ENCODE measurements at regions not wholly inside any gene's neighbourhood (a gene's known extent, or its start where the extent isn't known, plus 50 kb on each side); places are given as distances from the start of the nearest gene placed in this dataset.

DNA sequence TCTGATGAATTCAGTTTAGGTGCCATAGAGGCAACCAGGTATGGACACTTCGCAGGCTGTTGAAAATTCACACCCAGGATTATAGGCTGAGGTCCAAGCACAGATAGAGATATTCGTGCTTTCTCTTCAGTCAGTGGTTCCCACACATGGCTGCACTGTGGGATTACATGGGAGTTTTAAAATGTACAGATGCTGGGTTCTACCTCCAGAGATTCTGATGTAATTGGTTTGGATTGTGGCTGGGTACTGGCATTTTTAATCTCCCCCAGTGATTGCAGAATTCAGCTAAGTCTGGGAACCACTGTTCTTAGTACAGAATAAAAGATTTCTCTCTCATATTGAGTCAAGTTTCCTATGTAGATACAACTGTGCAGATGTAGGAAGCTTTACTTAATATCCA, 91.6 kb downstream of the FOXB1 start:
- no peak for DNase-seq (ENCODE audit: low spot score)

DNA sequence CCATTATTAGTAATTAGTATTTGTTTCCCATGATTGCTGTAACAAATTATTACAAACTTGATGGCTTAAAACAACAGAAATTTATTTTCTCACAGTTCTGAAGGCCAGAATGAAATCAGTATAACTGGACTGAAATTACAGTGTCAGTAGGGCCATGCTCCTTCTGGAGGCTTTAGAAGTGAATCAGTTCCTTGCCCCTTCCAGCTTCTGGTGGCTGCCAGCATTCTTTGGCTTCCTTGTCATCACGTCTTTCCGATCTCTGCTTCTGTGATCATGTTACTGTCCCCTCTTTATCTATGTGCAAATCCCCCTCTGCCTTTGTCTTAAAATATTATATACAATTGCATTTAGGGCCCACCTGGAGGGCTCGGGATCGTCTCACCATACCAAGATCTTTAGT, 92.0 kb downstream of the FOXB1 start:
- DNase-seq (ENCODE audit: low spot score): no peak

DNA sequence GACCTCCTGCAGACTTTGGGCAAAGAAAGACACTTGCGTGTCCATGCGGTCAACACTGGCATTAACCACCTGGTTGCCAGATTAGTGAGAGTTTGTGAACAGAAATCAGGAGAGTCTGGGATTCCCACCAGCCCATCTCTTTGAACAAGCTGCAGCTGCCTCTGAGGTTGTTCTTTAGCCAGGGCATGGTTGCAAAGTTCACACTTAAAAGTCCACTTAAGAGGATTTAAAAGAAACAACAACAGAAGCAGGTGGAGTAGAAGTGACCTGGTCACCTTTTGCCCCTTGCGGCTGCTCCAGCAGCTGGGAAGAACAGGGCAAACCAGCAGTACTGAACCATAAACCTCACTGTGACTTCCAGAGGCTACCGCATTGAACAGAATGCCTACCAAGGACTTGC, 97.3 kb downstream of the FOXB1 start:
- no peak for DNase-seq (ENCODE audit: low spot score)

DNA sequence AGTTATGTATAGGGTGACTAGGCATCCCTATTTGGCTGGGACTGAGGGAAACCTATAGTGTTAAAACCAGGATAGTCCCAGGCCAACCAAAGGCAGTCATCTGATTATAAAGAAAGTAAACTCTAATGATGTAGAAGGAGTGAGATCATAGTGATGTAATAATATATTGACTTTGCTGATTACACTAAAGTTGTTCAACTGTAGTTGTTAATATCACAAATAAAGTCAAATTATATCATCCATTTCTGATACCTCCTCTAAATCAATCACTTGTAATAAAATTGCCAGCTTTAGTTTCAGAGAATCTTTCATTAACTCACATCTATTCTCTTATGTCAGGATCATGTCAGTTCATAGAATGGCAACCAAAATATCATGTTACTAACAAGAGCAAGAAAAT, 98.6 kb downstream of the FOXB1 start:
- DNase-seq (ENCODE audit: low spot score): no peak

DNA sequence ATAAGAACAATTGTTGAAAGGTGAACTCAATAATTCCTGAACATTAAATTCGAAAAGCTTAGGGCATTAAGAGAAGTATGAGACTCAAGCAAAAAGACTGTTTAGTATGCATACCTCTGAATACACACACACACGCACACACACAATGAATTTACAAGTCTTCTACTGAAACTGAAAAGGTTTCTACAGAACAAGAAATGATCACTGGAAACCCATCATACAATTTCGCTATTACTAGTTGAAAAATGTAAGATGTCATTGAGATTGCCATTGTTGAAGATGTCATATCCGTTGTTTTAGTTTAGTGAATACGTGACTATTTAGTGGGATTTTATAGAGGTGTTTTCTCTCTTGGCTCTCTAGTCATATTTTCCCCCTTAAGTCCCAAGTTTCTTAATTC, 106.8 kb downstream of the FOXB1 start:
- DNase-seq (ENCODE audit: low spot score): no peak

DNA sequence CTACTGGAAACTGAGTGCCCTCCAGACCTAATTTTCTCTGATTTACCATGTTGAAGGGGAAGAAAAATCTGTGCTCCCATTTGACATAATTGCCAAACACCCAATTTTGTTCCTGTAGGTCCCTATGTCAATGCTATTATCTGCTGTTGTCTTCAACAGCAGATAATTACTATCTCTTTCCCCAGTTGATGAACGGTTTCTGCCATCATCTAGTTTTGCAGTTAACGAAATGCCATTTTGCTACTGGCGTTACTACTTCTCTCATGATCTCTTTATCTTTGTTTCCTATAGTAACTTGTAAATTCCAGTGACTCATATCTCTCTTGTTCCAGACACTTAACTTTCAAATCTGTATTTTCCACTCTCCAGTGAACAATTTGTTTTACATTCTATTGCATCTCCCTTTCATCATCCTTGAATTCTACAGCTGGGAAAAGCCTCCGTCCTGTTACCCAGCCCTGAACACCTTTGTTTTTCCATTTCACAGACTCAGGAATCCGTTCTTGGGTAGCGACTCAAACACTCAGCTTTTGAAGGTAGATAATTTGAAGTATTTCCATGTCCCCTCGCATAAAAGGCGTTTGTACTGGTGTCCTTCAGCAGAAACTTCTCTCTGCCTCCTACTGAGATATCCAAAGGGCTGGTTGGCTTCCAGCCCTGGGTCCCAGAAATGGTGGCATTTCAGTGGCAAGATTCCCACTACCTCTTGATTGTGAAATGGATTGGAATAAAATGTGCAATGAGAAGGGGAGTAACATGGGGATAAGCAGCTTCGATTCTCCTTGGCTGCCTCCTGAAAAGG, 111.7 kb downstream of the FOXB1 start:
- DNase-seq (ENCODE audit: low spot score): no peak

DNA sequence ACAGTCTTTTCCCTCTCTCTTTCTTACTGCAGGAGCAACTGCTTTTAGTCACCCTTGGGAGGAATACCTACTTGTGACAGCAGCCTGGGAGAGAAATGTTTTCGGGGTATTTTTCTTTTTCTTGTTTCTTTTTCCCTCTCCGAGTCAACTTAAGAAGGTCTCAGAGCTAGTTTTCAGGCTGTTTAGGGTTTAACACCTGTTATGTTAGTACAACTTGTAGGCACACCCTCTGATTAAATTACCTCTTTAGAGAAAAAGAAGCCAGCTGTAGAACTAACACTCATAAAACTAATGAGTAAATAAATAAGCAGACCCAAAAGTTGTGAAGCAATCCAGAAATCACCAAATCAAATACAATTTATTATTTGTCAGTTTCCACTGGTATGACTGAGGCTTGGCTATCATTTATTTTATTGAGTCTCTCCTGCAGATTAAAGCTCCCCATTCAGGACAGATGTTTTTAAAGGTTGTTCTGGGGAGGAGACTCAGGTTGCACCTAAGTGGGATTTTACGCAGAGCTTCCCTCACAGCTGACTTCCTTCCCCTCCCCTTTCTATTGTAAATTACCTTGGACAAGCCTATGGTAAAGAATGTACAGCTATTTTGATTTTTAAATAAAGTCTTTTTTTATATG, 112.5 kb downstream of the FOXB1 start:
- no peak for DNase-seq (ENCODE audit: low spot score)

DNA sequence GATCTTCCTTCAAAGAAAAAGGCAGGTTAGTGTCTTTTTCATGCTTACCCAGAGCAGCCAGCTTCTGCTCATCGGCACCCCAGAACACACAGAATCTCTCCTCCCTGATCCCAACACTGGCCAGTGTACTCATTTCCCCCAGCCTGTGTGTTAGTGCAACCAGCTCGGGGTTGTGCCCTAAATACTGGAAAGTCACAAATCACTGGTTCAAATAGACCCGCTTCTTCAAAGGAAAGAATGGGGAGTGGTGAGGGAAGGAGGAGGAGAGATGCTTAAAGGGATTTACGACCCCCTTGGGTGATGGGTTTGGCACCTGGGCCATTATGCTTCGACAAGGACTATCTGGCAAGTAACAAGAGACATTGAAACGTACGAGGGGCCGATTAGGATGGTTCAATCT, 114.0 kb downstream of the FOXB1 start:
- DNase-seq (ENCODE audit: low spot score): peak; percentile 16

DNA sequence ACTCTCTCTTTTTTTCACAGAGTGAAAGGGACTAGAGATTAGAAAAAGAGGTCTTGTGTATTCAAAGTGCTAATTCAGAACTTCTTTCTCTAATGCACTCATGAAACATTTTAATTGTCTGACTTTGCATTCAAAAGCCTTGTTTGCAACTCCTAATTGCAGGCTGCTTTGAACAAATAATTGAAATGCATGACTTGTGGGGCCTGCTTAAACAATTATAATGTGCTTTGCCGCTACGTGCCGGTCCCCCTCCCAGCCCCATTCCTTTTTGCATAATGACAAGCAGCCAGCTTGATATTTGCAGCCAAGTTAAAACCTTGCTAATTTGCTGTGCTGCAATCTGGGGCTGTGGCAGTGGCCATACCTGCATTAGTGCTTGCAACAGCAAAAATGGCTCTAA, 114.5 kb downstream of the FOXB1 start:
- no peak for DNase-seq (ENCODE audit: low spot score)

DNA sequence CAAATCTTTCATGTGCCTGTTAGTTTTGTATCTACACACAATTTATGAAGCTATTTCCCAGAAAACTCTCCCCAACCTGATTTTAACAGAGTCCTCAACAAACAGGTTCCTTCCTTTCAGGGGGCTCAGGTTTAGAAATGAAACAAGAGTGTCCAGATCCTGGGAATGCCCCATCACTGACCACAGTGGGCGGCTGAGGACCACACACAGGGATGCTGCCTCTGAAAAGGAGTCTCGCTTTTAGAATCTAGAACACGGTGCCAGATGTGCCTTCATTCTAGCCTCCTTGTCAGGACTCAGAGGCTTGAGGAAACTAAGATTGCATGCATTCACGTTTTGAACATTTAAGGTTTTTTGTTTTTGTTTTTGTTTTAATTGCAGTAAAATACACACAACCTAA, 115.0 kb downstream of the FOXB1 start:
- no peak for DNase-seq (ENCODE audit: low spot score)

DNA sequence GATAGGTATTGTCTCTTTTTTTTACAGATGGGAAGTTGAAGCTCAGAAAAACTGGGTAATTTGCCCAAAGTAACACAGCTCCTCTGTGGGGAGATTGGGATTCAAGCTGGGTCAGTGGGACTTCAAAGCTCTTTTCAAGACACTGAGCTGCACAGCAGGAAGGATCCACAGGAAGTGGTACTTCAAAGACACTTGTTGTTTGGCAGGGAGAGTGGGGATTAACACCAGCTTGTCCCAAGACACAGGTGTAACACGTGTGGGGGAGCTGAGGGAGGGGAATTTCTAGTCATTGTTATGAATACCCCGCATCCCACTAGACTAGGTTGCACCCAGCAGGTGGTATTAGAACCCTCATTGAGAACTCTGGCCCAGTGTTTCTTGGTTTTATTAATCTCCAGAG, 116.0 kb downstream of the FOXB1 start:
- DNase-seq (ENCODE audit: low spot score): peak; percentile 17

DNA sequence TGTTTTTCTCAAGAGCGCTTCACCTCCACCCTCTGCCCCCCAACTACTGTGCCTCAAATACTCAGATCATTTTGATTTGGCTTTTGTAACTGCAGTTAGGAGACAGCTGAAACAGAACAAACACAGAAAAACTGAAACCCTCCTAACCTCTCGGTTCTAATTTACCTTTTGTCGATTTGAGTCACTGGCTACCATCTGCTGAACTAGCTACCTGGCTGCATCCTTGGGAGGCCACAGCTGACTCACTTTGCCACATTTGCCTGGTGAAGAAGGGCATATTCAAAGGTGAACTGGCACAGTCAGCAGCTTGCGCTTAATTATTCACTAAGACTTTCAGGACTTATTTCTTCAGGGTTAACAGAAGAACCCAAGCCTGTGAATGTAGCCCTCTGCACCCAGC, 117.7 kb downstream of the FOXB1 start:
- DNase-seq (ENCODE audit: low spot score): no peak

DNA sequence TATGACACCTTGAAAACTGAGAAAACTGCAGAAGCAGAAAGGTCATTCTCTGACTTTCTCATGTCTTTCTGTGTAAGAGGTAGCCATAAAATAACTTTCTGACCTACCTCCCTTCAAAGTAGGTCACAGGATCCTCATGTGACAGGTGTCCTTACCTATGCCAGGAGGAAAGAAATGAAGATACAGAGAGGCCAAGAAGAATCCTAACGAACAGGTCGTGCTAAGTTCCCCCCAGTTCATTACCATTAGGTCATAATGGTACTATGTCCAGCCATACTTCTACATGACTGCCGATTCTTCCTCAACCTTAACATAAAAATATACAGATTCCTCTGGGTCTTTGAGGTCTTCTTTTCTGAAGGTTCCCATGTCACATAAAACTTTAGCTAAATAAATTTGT, 118.6 kb downstream of the FOXB1 start:
- DNase-seq (ENCODE audit: low spot score): no peak

DNA sequence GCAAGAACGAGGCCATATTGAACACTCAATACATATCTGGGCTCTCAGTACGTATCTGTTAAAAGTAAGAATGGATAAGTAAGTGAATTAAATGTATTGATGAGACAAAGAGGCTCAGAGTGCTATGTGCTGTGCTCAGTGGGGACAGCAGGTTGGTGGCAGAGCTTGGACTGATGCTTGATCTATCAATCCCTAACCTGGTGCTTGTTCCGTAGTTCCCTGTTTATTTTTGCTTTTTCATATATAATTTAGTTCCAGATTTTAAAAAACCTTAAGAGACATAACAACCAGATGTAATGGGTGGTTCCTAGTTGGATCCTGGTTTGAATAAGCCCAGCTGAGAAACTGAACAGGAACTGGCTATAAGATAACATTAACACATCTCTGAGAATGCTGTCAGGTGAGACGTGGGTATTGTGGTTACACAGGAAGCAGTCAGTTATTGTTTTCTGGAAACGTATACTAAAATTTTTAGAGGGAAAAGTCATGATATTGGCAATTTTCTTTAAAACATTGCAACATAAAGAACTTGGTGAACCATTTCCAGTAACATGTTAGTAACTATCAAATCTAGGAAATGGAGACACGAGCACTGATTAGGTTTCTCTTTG, 120.5 kb downstream of the FOXB1 start:
- DNase-seq (ENCODE audit: low spot score): no peak

DNA sequence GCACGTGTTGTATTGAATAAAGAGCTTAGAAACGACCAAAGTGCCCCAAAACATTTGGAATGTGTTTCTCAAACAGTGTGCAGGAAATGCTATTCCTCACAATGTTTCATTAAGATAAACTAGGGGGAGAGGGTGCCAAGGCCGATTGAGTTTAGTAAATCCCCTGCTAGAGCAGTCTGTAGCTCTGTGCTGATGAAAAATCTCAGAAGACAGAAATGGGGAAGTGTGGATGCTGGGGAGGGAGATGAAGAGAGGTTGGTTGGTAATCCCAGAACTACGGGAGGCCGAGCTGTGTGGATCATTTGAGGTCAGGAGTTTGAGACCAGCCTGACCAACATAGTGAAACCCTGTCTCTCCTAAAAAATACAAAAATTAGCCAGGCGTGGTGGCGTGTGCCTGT, 121.2 kb downstream of the FOXB1 start:
- no peak for DNase-seq (ENCODE audit: low spot score)

DNA sequence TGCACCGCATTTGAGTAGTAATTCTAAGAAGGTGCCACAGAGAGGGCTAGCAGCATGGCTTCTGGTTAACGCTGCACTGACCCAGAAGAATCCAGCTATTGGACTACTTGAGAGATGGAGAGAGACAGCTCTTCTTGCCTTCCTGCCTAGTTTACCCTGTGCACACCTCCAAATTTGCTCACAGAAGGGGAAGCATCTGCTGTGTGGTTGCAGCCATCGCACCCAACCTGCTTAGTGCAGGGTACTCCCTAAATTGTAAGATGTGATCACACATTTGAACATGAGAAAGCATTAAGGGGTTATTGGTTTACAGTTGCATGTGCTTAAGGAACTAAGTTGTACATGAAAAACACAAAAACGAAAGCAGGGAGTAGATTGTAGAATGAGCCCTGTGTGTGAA, 122.1 kb downstream of the FOXB1 start:
- no peak for DNase-seq (ENCODE audit: low spot score)

DNA sequence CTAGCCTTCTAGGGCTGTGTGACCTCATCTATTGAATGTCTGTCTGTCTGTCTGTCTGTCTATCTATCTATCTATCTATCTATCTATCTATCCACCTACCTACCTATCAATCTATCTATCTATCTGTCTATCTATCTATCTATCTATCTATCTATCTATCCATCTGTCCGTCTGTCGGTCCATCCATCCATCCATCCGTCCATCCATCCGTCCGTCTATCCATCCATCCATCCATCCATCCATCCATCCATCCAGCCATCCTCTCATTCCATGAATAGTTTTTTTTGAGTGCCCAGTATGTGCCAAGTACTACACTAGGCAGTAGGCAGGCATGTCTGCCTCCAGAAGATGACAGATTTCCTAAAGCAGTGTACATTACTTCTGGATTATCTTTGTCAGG, 122.5 kb downstream of the FOXB1 start:
- no peak for DNase-seq (ENCODE audit: low spot score)

DNA sequence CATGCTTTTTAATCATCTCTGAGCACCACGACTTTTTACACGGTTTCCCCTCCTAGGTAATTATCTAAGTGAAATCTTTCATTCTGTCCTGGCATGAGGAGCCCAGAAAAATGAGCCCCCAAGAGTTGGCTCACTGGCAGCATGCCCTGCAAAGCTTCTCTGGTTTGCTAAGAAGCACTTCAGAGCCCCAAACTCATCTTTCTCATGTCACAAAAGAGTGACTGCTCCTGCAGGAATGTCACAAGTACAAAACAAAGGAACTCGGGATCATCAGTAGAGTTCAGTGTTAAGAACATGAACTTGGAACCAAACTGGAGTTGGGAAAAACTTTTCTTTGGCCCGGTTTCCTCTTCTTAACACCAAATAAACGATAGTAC, 123.9 kb downstream of the FOXB1 start:
- DNase-seq (ENCODE audit: low spot score): no peak

DNA sequence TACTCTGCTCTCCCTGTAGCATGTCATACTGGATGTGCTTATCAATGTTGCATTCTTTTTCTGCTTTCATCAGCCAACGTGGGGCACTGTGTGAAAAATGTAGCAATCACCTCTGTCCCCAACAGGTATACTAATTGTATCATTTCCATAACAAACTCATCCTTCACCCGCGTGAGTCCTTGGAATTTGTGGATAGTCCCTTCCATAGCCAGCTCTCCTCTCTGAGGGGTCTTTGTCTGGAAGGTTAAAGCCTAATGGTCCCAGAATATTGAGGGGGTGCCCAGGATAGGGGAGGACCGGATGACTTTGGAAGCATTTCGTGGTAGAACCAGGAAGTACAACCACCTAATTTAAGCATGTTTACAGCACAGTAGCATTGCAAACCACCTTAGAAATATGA, 124.6 kb downstream of the FOXB1 start:
- peak; percentile 42 for DNase-seq (ENCODE audit: low spot score)

DNA sequence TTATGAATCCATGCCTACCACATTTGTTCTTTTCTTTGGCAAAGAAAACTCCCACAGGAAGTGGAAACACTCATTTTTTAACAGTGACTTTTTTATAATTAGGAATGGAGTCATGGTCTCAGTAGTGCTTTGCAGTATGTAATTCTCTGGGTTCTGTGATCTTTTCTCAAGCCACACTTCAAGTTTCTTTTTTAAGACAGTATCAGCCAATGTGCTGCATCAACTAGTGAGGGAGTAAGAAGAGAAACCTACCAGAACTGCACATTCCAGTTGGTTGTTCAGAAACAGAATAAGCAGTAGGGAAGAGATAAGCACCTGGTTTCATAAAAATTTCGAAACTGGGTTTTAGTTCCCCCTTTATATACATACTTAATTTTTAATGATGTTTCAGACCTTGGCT, 126.3 kb downstream of the FOXB1 start:
- DNase-seq (ENCODE audit: low spot score): no peak

DNA sequence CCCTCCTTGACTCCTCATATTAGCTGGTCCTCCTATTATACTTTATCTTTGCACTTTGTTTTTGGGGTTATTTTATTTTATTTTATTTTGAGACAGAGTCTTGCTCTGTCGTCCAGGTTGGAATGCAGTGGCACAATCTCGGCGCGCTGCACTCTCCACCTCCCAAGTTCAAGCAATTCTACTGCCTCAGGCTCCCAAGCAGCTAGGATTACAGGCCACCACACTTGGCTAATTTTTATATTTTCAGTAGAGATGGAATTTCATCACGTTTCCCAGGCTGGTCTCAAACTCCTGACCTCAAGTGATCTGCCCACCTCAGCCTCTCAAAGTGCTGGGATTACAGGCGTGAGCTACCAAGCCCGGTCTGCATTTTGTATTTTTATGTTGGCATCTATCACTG, 126.7 kb downstream of the FOXB1 start:
- DNase-seq (ENCODE audit: low spot score): no peak

DNA sequence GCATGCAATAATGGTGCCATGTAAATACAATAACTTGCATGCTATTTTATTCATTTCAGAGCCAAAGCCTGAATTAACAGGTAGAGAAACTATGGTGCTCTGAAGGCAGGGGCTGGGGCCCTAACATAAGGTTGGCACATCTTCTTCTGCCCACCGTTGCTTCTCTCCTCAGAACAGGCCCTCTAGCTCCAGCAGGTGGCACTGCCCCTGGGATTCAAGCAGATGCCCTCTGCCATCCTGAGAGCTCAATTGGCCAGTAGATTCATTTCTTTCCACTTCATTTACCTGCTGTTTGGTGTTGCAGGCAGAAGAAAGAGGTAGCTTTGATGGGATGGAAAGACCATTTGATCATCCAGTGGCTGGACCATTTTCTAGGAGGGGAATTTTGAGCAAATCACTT, 130.5 kb downstream of the FOXB1 start:
- DNase-seq (ENCODE audit: low spot score): no peak

DNA sequence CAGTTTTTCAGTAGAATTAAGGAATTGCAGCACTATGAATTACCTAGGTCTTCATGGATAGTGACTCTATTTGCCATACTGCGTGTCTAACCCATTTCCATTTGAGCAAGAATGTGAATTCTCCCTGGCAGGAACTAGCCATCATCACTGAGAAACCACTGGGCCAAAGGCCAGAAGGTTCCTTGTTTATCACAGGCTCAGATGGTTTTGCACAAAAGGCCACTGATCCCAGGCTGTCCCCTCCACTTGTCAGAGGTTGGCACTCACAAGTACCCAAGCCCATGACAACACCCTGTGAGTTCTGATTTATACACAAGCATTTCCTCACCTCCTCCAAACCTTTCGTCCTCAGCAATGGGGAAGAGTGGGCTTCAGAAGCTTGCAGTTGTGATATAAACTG, 131.8 kb downstream of the FOXB1 start:
- no peak for DNase-seq (ENCODE audit: low spot score)

All from iPS-NIHi11 (cell line).